SU-DHL-6 (cell line): ENCODE measurements at regions not wholly inside any gene's neighbourhood (a gene's known extent, or its start where the extent isn't known, plus 50 kb on each side); places are given as distances from the start of the nearest gene placed in this dataset.

Experiments used
- H2AFZ ChIP-seq: fragments of 200-600 bp; sonication (generic); 2 replicates; pipeline ENCODE4 v1.6.1; 2014; ENCODE audit warnings: low read depth, mild to moderate bottlenecking, moderate library complexity, mixed read lengths, antibody characterized with exemption, low read length; ENCODE audit not compliant: severe bottlenecking
- H3F3A ChIP-seq: fragments of 200-600 bp; shearing (Covaris generic); 2 replicates; pipeline ENCODE4 v1.6.0; 2016; ENCODE audit warnings: antibody characterized with exemption, mild to moderate bottlenecking; ENCODE audit not compliant: insufficient read depth
- H3K27ac ChIP-seq: fragments of 200-600 bp; sonication (generic); 2 replicates; pipeline ENCODE4 v1.5.1; 2016; ENCODE audit warnings: low read depth, mild to moderate bottlenecking, low read length, moderate library complexity, mixed read lengths
- H3K27me3 ChIP-seq: fragments of 200-600 bp; sonication (generic), shearing (Covaris generic); 2 replicates; pipeline ENCODE4 v1.6.0; 2014; ENCODE audit warnings: mild to moderate bottlenecking, low read length
- H3K36me3 ChIP-seq: fragments of 200-600 bp; sonication (generic); 2 replicates; pipeline ENCODE4 v1.6.1; 2014; ENCODE audit warnings: mild to moderate bottlenecking, low read length, mixed read lengths
- H3K4me2 ChIP-seq: fragments of 300-600, 200-600 bp; shearing (Covaris generic), sonication (generic); 2 replicates; pipeline ENCODE4 v1.6.0; 2014; ENCODE audit warnings: low read length, low read depth, mild to moderate bottlenecking; ENCODE audit not compliant: poor library complexity, severe bottlenecking
- H3K4me3 ChIP-seq: fragments of 200-600 bp; sonication (generic); 2 replicates; pipeline ENCODE4 v1.5.1; 2014; ENCODE audit warnings: antibody characterized with exemption, low read length, mild to moderate bottlenecking, mixed read lengths; ENCODE audit not compliant: insufficient read depth, poor library complexity, severe bottlenecking
- H3K79me2 ChIP-seq: fragments of 200-600 bp; sonication (generic); 2 replicates; pipeline ENCODE4 v1.6.1; 2014; ENCODE audit warnings: mild to moderate bottlenecking, low read length, moderate library complexity; ENCODE audit not compliant: insufficient read depth
- H3K9ac ChIP-seq: fragments of 200-600 bp; sonication (generic); 2 replicates; pipeline ENCODE4 v1.7.0; 2014; ENCODE audit warnings: mild to moderate bottlenecking, low read length
- H3K9me2 ChIP-seq: fragments of 200-600 bp; sonication (generic); replicated peaks from 2 replicates; pipeline ENCODE4 v1.6.1; 2014; ENCODE audit warnings: low read length; ENCODE audit not compliant: insufficient read depth
- H3K9me3 ChIP-seq: fragments of 200-600 bp; sonication (generic); 2 replicates; pipeline ENCODE4 v1.6.1; 2014; ENCODE audit warnings: low read length, mixed read lengths; ENCODE audit not compliant: insufficient read depth
- H4K20me1 ChIP-seq: fragments of 200-600 bp; sonication (generic); 2 replicates; pipeline ENCODE4 v1.6.1; 2014; ENCODE audit warnings: low read depth, mild to moderate bottlenecking, antibody characterized with exemption, low read length, moderate library complexity, mixed read lengths
- EZH2phosphoT487 ChIP-seq: fragments of 200-600 bp; sonication (generic), shearing (Covaris generic); conservative IDR thresholded peaks from 2 replicates; pipeline ENCODE4 v1.6.1; 2018; ENCODE audit warnings: mild to moderate bottlenecking, antibody characterized with exemption, low read length, moderate library complexity, mixed read lengths
- TF ChIP-seq, protein P1 (sequence below): fragments of 200-600 bp; sonication (generic); IDR thresholded peaks from one replicate; pipeline ENCODE4 v1.5.1; 2017; ENCODE audit warnings: antibody characterized with exemption, mild to moderate bottlenecking, low read length, moderate library complexity; ENCODE audit not compliant: insufficient read depth, poor library complexity, severe bottlenecking

- Histone ChIP-seq H3K36me3 (no peaks in the 10 kb centered on the region), H3K9me2 (no peaks in the 10 kb centered on the region), H3K79me2 (no peaks in the 10 kb centered on the region), H3K4me2 (no peak overlapping the region), H4K20me1 (no peaks in the 10 kb centered on the region), H3K9me3 (no peaks in the 10 kb centered on the region), H3K9ac (no peak overlapping the region), H3F3A (no peaks in the 10 kb centered on the region), H3K27ac (no peak overlapping the region), H2AFZ (no peak overlapping the region), H3K4me3 (no peak overlapping the region), H3K27me3 (no peaks in the 10 kb centered on the region)
- no peak for TF ChIP-seq EZH2phosphoT487
- TF ChIP-seq, protein P1, sequence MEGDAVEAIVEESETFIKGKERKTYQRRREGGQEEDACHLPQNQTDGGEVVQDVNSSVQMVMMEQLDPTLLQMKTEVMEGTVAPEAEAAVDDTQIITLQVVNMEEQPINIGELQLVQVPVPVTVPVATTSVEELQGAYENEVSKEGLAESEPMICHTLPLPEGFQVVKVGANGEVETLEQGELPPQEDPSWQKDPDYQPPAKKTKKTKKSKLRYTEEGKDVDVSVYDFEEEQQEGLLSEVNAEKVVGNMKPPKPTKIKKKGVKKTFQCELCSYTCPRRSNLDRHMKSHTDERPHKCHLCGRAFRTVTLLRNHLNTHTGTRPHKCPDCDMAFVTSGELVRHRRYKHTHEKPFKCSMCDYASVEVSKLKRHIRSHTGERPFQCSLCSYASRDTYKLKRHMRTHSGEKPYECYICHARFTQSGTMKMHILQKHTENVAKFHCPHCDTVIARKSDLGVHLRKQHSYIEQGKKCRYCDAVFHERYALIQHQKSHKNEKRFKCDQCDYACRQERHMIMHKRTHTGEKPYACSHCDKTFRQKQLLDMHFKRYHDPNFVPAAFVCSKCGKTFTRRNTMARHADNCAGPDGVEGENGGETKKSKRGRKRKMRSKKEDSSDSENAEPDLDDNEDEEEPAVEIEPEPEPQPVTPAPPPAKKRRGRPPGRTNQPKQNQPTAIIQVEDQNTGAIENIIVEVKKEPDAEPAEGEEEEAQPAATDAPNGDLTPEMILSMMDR = no peak
Observed at GRCh38 chr15:99442252-99442897, 123.4 kb upstream of the MEF2A start.

- Histone ChIP-seq H3K27me3 (no peaks in the 10 kb centered on the region), H3K9me2 (no peaks in the 10 kb centered on the region), H3F3A (no peaks in the 10 kb centered on the region), H3K4me2 (no peak overlapping the region), H3K27ac (no peak overlapping the region), H2AFZ (no peak overlapping the region), H3K9me3 (no peaks in the 10 kb centered on the region), H3K36me3 (no peaks in the 10 kb centered on the region), H3K79me2 (no peaks in the 10 kb centered on the region), H3K9ac (no peak overlapping the region), H4K20me1 (no peaks in the 10 kb centered on the region), H3K4me3 (no peak overlapping the region)
- TF ChIP-seq, protein P1 = no peak
- no peak for TF ChIP-seq EZH2phosphoT487
Observed at GRCh38 chr15:99443056-99443756, 122.6 kb upstream of the MEF2A start.

DNA sequence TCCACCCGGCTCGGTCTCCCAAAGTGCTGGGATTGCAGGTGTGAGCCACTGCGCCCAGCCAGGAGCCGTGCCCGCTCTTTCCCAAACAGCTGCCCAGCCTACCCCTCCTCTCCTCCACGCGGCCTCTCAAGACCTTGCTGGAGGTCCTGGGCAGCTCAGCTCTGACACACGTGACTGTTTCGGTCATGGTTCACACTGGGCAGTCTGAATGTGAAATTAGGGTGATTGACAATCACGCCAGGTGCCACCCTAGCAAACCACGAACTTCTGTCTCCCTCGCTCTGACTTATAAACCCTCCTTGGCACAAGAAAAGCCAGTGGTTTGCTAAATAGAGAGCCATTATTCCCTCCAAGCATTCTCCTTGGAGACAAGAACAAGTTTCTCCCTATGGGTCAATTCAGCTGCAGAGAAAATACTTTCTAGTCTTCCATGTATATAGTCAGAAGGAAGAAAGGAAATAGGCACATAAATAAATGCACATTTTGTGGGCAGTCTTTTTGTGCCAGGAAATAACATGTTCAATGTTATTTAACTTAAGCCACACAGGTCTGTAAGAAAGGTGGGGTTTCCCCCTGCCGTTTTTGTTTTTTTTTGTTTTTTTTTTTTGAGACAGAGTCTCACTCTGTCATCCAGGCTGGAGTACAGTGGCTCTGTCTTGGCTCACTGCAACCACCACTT is 121.9 kb upstream of the MEF2A start:
- no peak overlapping the region for H3K4me2 ChIP-seq
- H3K9ac ChIP-seq = no peak overlapping the region
- no peaks in the 10 kb centered on the region for H3F3A ChIP-seq
- H3K4me3 ChIP-seq = no peak overlapping the region
- TF ChIP-seq, protein P1 = no peak
- TF ChIP-seq EZH2phosphoT487 = no peak
- H4K20me1 ChIP-seq = no peaks in the 10 kb centered on the region
- no peaks in the 10 kb centered on the region for H3K27me3 ChIP-seq
- H3K79me2 ChIP-seq = no peaks in the 10 kb centered on the region
- no peaks in the 10 kb centered on the region for H3K9me3 ChIP-seq
- H3K9me2 ChIP-seq = no peaks in the 10 kb centered on the region
- no peak overlapping the region for H2AFZ ChIP-seq
- no peak overlapping the region for H3K27ac ChIP-seq
- H3K36me3 ChIP-seq = no peaks in the 10 kb centered on the region
